PFSK-1 (cell line): ENCODE measurements at regions not wholly inside any gene's neighbourhood (a gene's known extent, or its start where the extent isn't known, plus 50 kb on each side); places are given as distances from the start of the nearest gene placed in this dataset.

ENCODE experiments used
- POLR2AphosphoS5 ChIP-seq: IDR thresholded peaks from 2 replicates; pipeline ENCODE4 v1.6.1; 2012; ENCODE audit warnings: low read depth, mild to moderate bottlenecking, control low read depth, low read length, moderate library complexity
- TAF1 ChIP-seq: IDR thresholded peaks from 2 replicates; pipeline ENCODE4 v1.6.1; 2012; ENCODE audit warnings: low read length, control low read depth, borderline replicate concordance; ENCODE audit not compliant: insufficient read depth

- no peak for TF ChIP-seq TAF1
- no peak for TF ChIP-seq POLR2AphosphoS5
Observed at GRCh38 chr12:18165889-18166288, 75.9 kb upstream of the RERGL start.
